ENCODE measurements at regions not wholly inside any gene's neighbourhood (a gene's known extent, or its start where the extent isn't known, plus 50 kb on each side); places are given as distances from the start of the nearest gene placed in this dataset.

- Histone ChIP-seq H3K36me3 (ENCODE audit: control insufficient read depth in 1 of 2, insufficient read depth in 2 of 2, low read length in 2 of 2) (no peaks in the 10 kb centered on the region), H3K4me1 (ENCODE audit: control insufficient read depth in 1 of 2, insufficient read depth in 2 of 2, low read length in 2 of 2) (no peaks in the 10 kb centered on the region), H2AFZ (ENCODE audit: low read depth, low read length, poor library complexity, severe bottlenecking) (no peak overlapping the region), H4K20me1 (ENCODE audit: insufficient read depth) (no peaks in the 10 kb centered on the region), H3K9me2 (ENCODE audit: insufficient read depth) (no peaks in the 10 kb centered on the region), H3K4me2 (ENCODE audit: low read length) (no peak overlapping the region), H3K9ac (ENCODE audit: low read length) (no peak overlapping the region), H3K27me3 (ENCODE audit: insufficient read depth, low read length) (no peaks in the 10 kb centered on the region), H3K79me2 (ENCODE audit: insufficient read depth, low read length) (no peaks in the 10 kb centered on the region), H3K27ac (ENCODE audit: low read depth, low read length) (no peak overlapping the region), H3K9me3 (ENCODE audit: control insufficient read depth in 1 of 2, insufficient read depth in 1 of 2, low read depth in 1 of 2, low read length in 2 of 2) (no peaks in the 10 kb centered on the region), H3K4me3 (replicated peaks in 1 of 2; ENCODE audit: low read depth in 1 of 2, low read length in 2 of 2) (no peak overlapping the region)
- POLR2A ChIA-PET = no interaction called here
- ATAC-seq (no peak), DNase-seq (ENCODE audit: low read depth, low spot score) (no peak)
- RAD21 ChIA-PET (ENCODE audit: low non-redundant PET in 1 of 2, low total read pairs in 2 of 2, uncharacterized antibody in 2 of 2, unreplicated experiment in 2 of 2) = no interaction called here
- no TSS peak for BruUV-seq (replicated peaks)
- CTCF ChIA-PET = no interaction called here
- TF ChIP-seq JUND (IDR thresholded peaks at IDR 0.05) = no peak
- TF ChIP-seq MAX (IDR thresholded peaks at IDR 0.05) = no peak
- TF ChIP-seq EGR1 (IDR thresholded peaks at IDR 0.05; ENCODE audit: low read depth) = no peak
- TF ChIP-seq RAD21 (IDR thresholded peaks at IDR 0.05; ENCODE audit: low read depth) = no peak
- TF ChIP-seq EZH2phosphoT487 (IDR thresholded peaks at IDR 0.05; ENCODE audit: borderline replicate concordance) = no peak
- no peak for TF ChIP-seq ATF3 (IDR thresholded peaks at IDR 0.05)
- TF ChIP-seq REST (IDR thresholded peaks at IDR 0.05; ENCODE audit: low read depth) = no peak
- TF ChIP-seq EZH2 (IDR thresholded peaks at IDR 0.05) = no peak
- TF ChIP-seq ZBTB33 (IDR thresholded peaks at IDR 0.05; ENCODE audit: extremely low read depth, insufficient replicate concordance, low read length) = no peak
- TF ChIP-seq YY1 (IDR thresholded peaks at IDR 0.05; ENCODE audit: extremely low read depth, insufficient replicate concordance, low read depth, low read length) = no peak
- no peak for TF ChIP-seq FOSL1 (IDR thresholded peaks at IDR 0.05; ENCODE audit: low read depth)
- no peak for TF ChIP-seq CTCF (IDR thresholded peaks at IDR 0.05 in 2 of 3, conservative IDR thresholded peaks at IDR 0.05 in 1 of 3; ENCODE audit: borderline replicate concordance in 1 of 3, insufficient read depth in 1 of 3, low read depth in 2 of 3, low read length in 2 of 3)
- TF ChIP-seq ZFX (IDR thresholded peaks at IDR 0.05) = no peak
- TF ChIP-seq ELF1 (IDR thresholded peaks at IDR 0.05; ENCODE audit: borderline replicate concordance, low read depth) = no peak
- TF ChIP-seq ZNF274 (IDR thresholded peaks at IDR 0.05; ENCODE audit: low read depth, low read length) = no peak
- no peak for TF ChIP-seq SIN3A (IDR thresholded peaks at IDR 0.05; ENCODE audit: low read depth)
- no peak for TF ChIP-seq SRF (IDR thresholded peaks at IDR 0.05; ENCODE audit: low read depth)
- TF ChIP-seq CBX3 (IDR thresholded peaks at IDR 0.05; ENCODE audit: low read depth) = no peak
- TF ChIP-seq CEBPB (IDR thresholded peaks at IDR 0.05; ENCODE audit: low read depth) = no peak
- intact Hi-C loops (cut with micrococcal nuclease) = no loop called here
Measured at GRCh38 chr2:175837046-175837445, 165.0 kb downstream of the LNPK start.
